HepG2 (cell line): ENCODE measurements at regions not wholly inside any gene's neighbourhood (a gene's known extent, or its start where the extent isn't known, plus 50 kb on each side); places are given as distances from the start of the nearest gene placed in this dataset.

Experiments used
- CREB1 ChIP-seq, 2 experiments: fragments of 450-650 bp in 1 of 2; IDR thresholded peaks; 2 replicates each; pipeline ENCODE4 v1.6.1; 2016 to 2017; ENCODE audit warnings: control low read depth in 1 of 2, mild to moderate bottlenecking in 1 of 2, missing compliant biosample characterization in 1 of 2, missing genetic modification characterization in 1 of 2
- NONO ChIP-seq, 2 experiments: fragments of 450-650 bp in 1 of 2; sonication (generic) in 1 of 2; formaldehyde crosslinking in 1 of 2; IDR thresholded peaks in 1 of 2; conservative IDR thresholded peaks in 1 of 2; 2 replicates each; pipeline versions ENCODE4 v1.6.1 to v1.8.0; 2017 to 2022; ENCODE audit warnings: mild to moderate bottlenecking in 1 of 2, missing genetic modification reagents in 1 of 2, moderate library complexity in 1 of 2
- RXRA ChIP-seq: sonication (generic); formaldehyde crosslinking; IDR thresholded peaks from 2 replicates; pipeline ENCODE4 v1.5.1; 2020; ENCODE audit warnings: missing genetic modification reagents
- TBP ChIP-seq: sonication (generic); formaldehyde crosslinking; IDR thresholded peaks from 2 replicates; pipeline ENCODE4 v1.5.0; 2020; ENCODE audit warnings: missing genetic modification reagents
- ZNF704 ChIP-seq: sonication (generic); formaldehyde crosslinking; IDR thresholded peaks from 2 replicates; pipeline ENCODE4 v1.8.1; 2023; ENCODE audit warnings: mild to moderate bottlenecking, inconsistent platforms, moderate library complexity, missing genetic modification reagents, borderline replicate concordance

- TF ChIP-seq ZNF704 (CRISPR knock-in tag) (no peak), NONO (IDR thresholded peaks at IDR 0.05) (no peak), NONO (CRISPR knock-in tag; conservative IDR thresholded peaks at IDR 0.05) (no peak), RXRA (no peak), CREB1 (IDR thresholded peaks at IDR 0.05) (no peak), CREB1 (CRISPR knock-in tag; IDR thresholded peaks at IDR 0.05) (no peak), TBP (CRISPR knock-in tag) (no peak)
Observed at GRCh38 chr16:86077243-86077940, 178.4 kb downstream of the IRF8 start.
